Tibial nerve (tissue), 4 donors: ENCODE measurements at regions not wholly inside any gene's neighbourhood (a gene's known extent, or its start where the extent isn't known, plus 50 kb on each side); places are given as distances from the start of the nearest gene placed in this dataset.

Experiments
- DNase-seq, 2 donors: peaks; one replicate each; pipeline ENCODE4 v3.0.0-alpha.2; 2019; ENCODE audit warnings: low spot score in 2 of 2
- H3K27ac ChIP-seq, 4 donors: fragments of 200-600 bp; sonication (generic) in 3 of 4; one replicate each; pipeline ENCODE4 v1.5.1; 2017 to 2019; ENCODE audit warnings: mild to moderate bottlenecking in 1 of 4
- H3K27me3 ChIP-seq, 2 donors: fragments of 200-600 bp; sonication (generic) in 1 of 2; one replicate each; pipeline versions ENCODE4 v1.5.1 to v1.6.0; 2017 to 2019
- H3K36me3 ChIP-seq, 3 donors: fragments of 200-600 bp; sonication (generic); one replicate each; pipeline ENCODE4 v1.5.1; 2018 to 2019
- H3K4me1 ChIP-seq, 4 donors: fragments of 200-600 bp; sonication (generic) in 3 of 4; one replicate each; pipeline ENCODE4 v1.5.1; 2017 to 2019
- H3K4me3 ChIP-seq, 4 donors: fragments of 200-600 bp; sonication (generic) in 3 of 4; one replicate each; pipeline ENCODE4 v1.5.1; 2017 to 2019; ENCODE audit warnings: mild to moderate bottlenecking in 1 of 4, moderate library complexity in 1 of 4
- H3K9me3 ChIP-seq, 4 donors: fragments of 200-600 bp; sonication (generic) in 3 of 4; one replicate each; pipeline ENCODE4 v1.5.1; 2017 to 2019
- EP300 ChIP-seq, 2 donors: sonication (generic); formaldehyde crosslinking; IDR thresholded peaks; one replicate each; pipeline ENCODE4 v1.6.1; 2017; ENCODE audit warnings: antibody characterized with exemption in 2 of 2, mild to moderate bottlenecking in 1 of 2
- POLR2A ChIP-seq, 2 donors: fragments of 450-650 bp; IDR thresholded peaks; one replicate each; pipeline ENCODE4 v1.6.1; 2017; ENCODE audit warnings: antibody characterized with exemption in 2 of 2, mild to moderate bottlenecking in 2 of 2, moderate library complexity in 2 of 2
- WGBS, 2 donors: methylation state at CpG; one replicate each; pipeline ENCODE4 v1.1.5; 2018; 5-methylcytosine and 5-hydroxymethylcytosine counted together
- TF ChIP-seq, protein P1 (sequence below), 5 experiments: fragments of 200-600 bp in 3 of 5; fragments of 450-650 bp in 2 of 5; sonication (generic) in 3 of 5; IDR thresholded peaks; one replicate each; pipeline ENCODE4 v1.5.1; 2016 to 2019; ENCODE audit warnings: antibody characterized with exemption in 5 of 5, mild to moderate bottlenecking in 3 of 5, moderate library complexity in 2 of 5

DNA sequence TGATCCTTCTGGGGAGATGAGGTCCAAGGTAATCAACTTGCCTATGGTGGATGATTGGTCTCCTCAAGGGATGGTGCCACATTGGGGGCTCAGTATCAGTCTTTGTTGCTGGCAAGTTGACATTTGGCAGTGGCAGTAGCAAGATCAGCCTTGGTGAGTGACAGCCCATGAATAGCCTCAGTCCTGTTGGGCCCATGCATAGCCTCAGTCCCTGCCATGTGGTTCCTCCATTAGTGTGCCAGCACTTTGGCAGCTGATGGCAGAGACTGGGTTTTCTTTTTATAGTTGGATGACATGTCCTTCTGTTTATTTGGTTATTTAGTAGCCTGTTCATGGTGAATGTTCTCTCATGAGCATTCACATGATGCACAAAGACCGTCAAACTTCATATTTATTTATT is 179.6 kb downstream of the CBLN1 start:
- Histone ChIP-seq H3K27ac (no peak overlapping the region), H3K4me3 (no peak overlapping the region), H3K4me1 (no peaks in the 10 kb centered on the region), H3K36me3 (no peaks in the 10 kb centered on the region), H3K9me3 (peaks cover 0 to 6% (median 0%) of the 10 kb centered on the region in 4 donors), H3K27me3 (no peaks in the 10 kb centered on the region)
- no peak for TF ChIP-seq EP300 (IDR thresholded peaks at IDR 0.05)
- TF ChIP-seq, protein P1, sequence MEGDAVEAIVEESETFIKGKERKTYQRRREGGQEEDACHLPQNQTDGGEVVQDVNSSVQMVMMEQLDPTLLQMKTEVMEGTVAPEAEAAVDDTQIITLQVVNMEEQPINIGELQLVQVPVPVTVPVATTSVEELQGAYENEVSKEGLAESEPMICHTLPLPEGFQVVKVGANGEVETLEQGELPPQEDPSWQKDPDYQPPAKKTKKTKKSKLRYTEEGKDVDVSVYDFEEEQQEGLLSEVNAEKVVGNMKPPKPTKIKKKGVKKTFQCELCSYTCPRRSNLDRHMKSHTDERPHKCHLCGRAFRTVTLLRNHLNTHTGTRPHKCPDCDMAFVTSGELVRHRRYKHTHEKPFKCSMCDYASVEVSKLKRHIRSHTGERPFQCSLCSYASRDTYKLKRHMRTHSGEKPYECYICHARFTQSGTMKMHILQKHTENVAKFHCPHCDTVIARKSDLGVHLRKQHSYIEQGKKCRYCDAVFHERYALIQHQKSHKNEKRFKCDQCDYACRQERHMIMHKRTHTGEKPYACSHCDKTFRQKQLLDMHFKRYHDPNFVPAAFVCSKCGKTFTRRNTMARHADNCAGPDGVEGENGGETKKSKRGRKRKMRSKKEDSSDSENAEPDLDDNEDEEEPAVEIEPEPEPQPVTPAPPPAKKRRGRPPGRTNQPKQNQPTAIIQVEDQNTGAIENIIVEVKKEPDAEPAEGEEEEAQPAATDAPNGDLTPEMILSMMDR (IDR thresholded peaks at IDR 0.05) = no peak
- TF ChIP-seq POLR2A (IDR thresholded peaks at IDR 0.05) = no peak
- DNase-seq = no peak
- 76 to 93% methylated on average over 1 of the region's 1 CpG for WGBS, 2 donors

DNA sequence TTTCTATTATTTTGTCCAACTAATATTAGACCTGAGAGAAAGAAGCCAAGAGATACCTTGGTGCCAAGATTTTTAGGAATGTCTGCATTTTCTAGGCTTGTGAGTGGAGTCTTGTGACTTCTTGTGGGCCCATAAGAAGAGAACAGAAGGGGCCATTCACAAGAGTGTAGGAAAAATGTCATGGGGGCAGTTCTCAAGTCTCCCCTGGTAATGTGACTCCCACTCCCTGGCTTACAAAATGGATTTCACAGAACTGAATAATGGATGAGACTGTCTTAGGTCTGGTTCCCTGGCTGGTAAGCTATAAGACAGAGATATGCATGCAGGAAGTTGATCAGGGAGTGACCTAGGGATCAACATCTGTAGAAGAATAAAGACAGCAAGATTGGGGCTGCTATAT is 181.3 kb downstream of the CBLN1 start:
- no peak overlapping the region for H3K4me3 ChIP-seq
- H3K27me3 ChIP-seq = no peaks in the 10 kb centered on the region
- H3K27ac ChIP-seq = no peak overlapping the region
- H3K36me3 ChIP-seq = no peaks in the 10 kb centered on the region
- peaks cover 0 to 6% (median 0%) of the 10 kb centered on the region in 4 donors for H3K9me3 ChIP-seq
- no peak for DNase-seq
- H3K4me1 ChIP-seq = no peaks in the 10 kb centered on the region
- no peak for TF ChIP-seq POLR2A (IDR thresholded peaks at IDR 0.05)
- TF ChIP-seq EP300 (IDR thresholded peaks at IDR 0.05) = peak in 1 of 2 donors; percentile 19

DNA sequence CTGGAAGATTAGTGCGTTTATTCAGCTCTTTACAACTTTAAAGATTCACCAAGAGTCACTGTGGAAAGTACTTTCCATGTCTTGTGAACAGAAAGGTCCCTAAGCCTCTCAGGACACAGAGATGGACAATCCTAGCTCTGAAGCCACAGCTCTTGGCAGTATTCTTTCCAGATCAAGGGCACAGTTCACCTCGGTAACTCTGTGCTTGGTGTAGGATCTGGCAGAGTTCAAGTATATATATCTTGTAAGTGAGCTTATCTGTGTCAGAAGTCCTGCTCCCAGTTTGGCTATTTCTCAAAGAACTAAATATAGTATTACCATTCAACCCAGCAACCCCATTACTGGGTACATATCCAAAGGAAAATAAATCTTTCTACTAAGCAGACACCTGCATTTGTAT is 183.7 kb downstream of the CBLN1 start:
- DNase-seq = no peak
- Histone ChIP-seq H3K27me3 (no peaks in the 10 kb centered on the region), H3K27ac (no peak overlapping the region), H3K4me1 (no peaks in the 10 kb centered on the region), H3K4me3 (no peak overlapping the region), H3K9me3 (peaks cover 0 to 6% (median 0%) of the 10 kb centered on the region in 4 donors), H3K36me3 (no peaks in the 10 kb centered on the region)
- WGBS, 2 donors = 72 to 76% methylated on average over 2 of the region's 2 CpGs
- TF ChIP-seq, protein P1 (IDR thresholded peaks at IDR 0.05) = no peak
- no peak for TF ChIP-seq EP300 (IDR thresholded peaks at IDR 0.05)
- no peak for TF ChIP-seq POLR2A (IDR thresholded peaks at IDR 0.05)

DNA sequence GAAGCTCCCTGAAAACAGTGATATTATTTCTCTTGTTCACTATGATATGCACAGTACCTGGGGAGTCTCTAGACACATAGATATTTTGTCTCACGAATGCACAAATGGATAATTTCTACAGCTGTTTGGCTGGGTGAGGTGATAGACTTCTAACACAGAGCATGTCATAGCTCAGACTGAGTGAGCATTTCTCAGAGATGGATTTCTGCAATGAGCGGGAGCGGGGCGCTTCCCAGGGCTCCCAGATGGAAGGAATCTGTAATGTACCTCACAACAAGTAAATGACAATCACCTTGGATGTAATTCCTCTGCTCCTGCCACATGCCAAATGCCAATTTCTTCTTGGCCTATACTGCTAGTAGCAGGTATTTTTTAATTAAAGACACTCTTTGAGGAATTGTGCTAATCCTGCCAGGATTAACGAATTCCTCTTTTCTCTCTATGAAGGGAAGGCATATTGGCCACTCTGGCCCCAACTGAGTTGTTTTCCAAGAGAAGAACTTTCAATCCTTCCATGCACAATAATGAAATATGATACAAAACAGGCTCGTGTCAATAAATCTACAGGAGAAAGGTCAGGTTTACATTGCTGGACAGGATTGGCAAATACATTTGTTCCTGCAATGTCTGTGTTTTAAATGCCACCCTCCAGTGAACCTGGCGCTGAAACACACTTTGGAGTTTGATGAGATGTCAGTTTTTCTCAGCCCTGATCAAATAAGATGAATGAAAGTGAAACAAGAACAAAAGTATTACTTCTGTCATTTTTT is 185.3 kb downstream of the CBLN1 start:
- no peaks in the 10 kb centered on the region for H3K4me1 ChIP-seq
- no peaks in the 10 kb centered on the region for H3K27me3 ChIP-seq
- no peak overlapping the region for H3K27ac ChIP-seq
- TF ChIP-seq EP300 (IDR thresholded peaks at IDR 0.05) = no peak
- TF ChIP-seq, protein P1 (IDR thresholded peaks at IDR 0.05) = no peak
- no peak for TF ChIP-seq POLR2A (IDR thresholded peaks at IDR 0.05)
- DNase-seq = no peak
- H3K36me3 ChIP-seq = no peaks in the 10 kb centered on the region
- H3K4me3 ChIP-seq = no peak overlapping the region
- 75 to 77% methylated on average over 7 of the region's 7 CpGs for WGBS, 2 donors
- peaks cover 0 to 6% (median 0%) of the 10 kb centered on the region in 4 donors for H3K9me3 ChIP-seq

DNA sequence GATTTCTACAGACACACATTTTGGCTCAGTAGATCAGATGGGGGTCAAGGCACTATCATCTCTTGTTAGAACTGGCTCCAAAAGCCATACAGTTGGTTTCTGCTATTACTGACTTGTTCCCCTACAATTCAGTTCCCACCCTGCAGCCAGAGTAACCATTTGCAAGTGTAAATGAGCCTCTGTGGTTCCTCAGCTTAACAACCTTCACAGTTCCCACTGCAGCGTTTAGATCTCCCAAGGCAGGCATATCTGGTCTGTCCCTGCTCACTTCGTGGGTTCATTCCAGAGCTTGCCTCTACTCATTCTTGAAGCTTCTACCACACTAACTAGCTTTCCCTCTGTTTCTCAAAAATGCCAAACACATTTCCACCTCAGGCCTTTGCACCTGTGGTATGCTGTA is 186.1 kb downstream of the CBLN1 start:
- H3K27ac ChIP-seq = no peak overlapping the region
- TF ChIP-seq EP300 (IDR thresholded peaks at IDR 0.05) (no peak), POLR2A (IDR thresholded peaks at IDR 0.05) (no peak)
- TF ChIP-seq, protein P1 (IDR thresholded peaks at IDR 0.05) = no peak
- no peak overlapping the region for H3K4me3 ChIP-seq
- H3K36me3 ChIP-seq = no peaks in the 10 kb centered on the region
- H3K9me3 ChIP-seq = no peaks in the 10 kb centered on the region
- no peak for DNase-seq
- WGBS, 2 donors = 26 to 34% methylated on average over 2 of the region's 2 CpGs
- no peaks in the 10 kb centered on the region for H3K27me3 ChIP-seq
- no peaks in the 10 kb centered on the region for H3K4me1 ChIP-seq
